DOHH2 (cell line): ENCODE measurements at regions not wholly inside any gene's neighbourhood (a gene's known extent, or its start where the extent isn't known, plus 50 kb on each side); places are given as distances from the start of the nearest gene placed in this dataset.

Experiments
- H3F3A ChIP-seq: fragments of 200-600 bp; sonication (generic), shearing (Covaris generic); 2 replicates; pipeline ENCODE4 v1.6.0; 2016; ENCODE audit warnings: antibody characterized with exemption, mild to moderate bottlenecking; ENCODE audit not compliant: control insufficient read depth, insufficient read depth
- H3K27ac ChIP-seq: fragments of 200-600 bp; sonication (generic); 2 replicates; pipeline ENCODE4 v1.5.1; 2014; ENCODE audit warnings: low read depth, mild to moderate bottlenecking, low read length, moderate library complexity
- H3K27me3 ChIP-seq: fragments of 200-600 bp; sonication (generic); 2 replicates; pipeline ENCODE4 v1.6.1; 2014; ENCODE audit warnings: mild to moderate bottlenecking, low read length, mixed read lengths; ENCODE audit not compliant: control insufficient read depth
- H3K36me3 ChIP-seq: fragments of 200-600 bp; sonication (generic); 2 replicates; pipeline ENCODE4 v1.6.1; 2014; ENCODE audit warnings: mild to moderate bottlenecking, low read length, moderate library complexity, mixed read lengths; ENCODE audit not compliant: control insufficient read depth
- H3K4me1 ChIP-seq: fragments of 200-600 bp; sonication (generic); 2 replicates; pipeline ENCODE4 v1.6.1; 2014; ENCODE audit warnings: mild to moderate bottlenecking, low read length, mixed read lengths; ENCODE audit not compliant: control insufficient read depth
- H3K4me2 ChIP-seq: fragments of 200-600 bp; sonication (generic); 2 replicates; pipeline ENCODE4 v1.6.0; 2014; ENCODE audit warnings: mild to moderate bottlenecking, low read length, moderate library complexity
- H3K4me3 ChIP-seq: fragments of 200-600 bp; sonication (generic); 2 replicates; pipeline ENCODE4 v1.5.1; 2014; ENCODE audit warnings: mild to moderate bottlenecking, low read length, mixed read lengths
- H3K79me2 ChIP-seq: fragments of 200-600 bp; sonication (generic); 2 replicates; pipeline ENCODE4 v1.6.1; 2014; ENCODE audit warnings: mild to moderate bottlenecking, low read length, mixed read lengths; ENCODE audit not compliant: control insufficient read depth
- H3K9me2 ChIP-seq: fragments of 200-600 bp; sonication (generic); replicated peaks from 2 replicates; pipeline ENCODE4 v1.6.1; 2014; ENCODE audit warnings: mild to moderate bottlenecking, low read length, mixed read lengths; ENCODE audit not compliant: control insufficient read depth
- H3K9me3 ChIP-seq: fragments of 200-600 bp; sonication (generic); 2 replicates; pipeline ENCODE4 v1.6.1; 2014; ENCODE audit warnings: antibody characterized with exemption, low read length, mixed read lengths; ENCODE audit not compliant: control insufficient read depth, insufficient read depth
- H4K20me1 ChIP-seq: fragments of 200-600 bp; sonication (generic); 2 replicates; pipeline ENCODE4 v1.6.0; 2014; ENCODE audit warnings: low read depth, mild to moderate bottlenecking, antibody characterized with exemption, low read length, moderate library complexity; ENCODE audit not compliant: control insufficient read depth, insufficient read depth
- EZH2phosphoT487 ChIP-seq: fragments of 200-600 bp; sonication (generic); IDR thresholded peaks from 2 replicates; pipeline ENCODE4 v1.6.1; 2017; ENCODE audit warnings: borderline replicate concordance, mild to moderate bottlenecking, antibody characterized with exemption, low read length, moderate library complexity, mixed read lengths
- TF ChIP-seq, protein P1 (sequence below): fragments of 200-600 bp; sonication (generic); IDR thresholded peaks from one replicate; pipeline ENCODE4 v1.5.1; 2014; ENCODE audit warnings: antibody characterized with exemption, mild to moderate bottlenecking, low read depth, low read length; ENCODE audit not compliant: poor library complexity, severe bottlenecking

DNA sequence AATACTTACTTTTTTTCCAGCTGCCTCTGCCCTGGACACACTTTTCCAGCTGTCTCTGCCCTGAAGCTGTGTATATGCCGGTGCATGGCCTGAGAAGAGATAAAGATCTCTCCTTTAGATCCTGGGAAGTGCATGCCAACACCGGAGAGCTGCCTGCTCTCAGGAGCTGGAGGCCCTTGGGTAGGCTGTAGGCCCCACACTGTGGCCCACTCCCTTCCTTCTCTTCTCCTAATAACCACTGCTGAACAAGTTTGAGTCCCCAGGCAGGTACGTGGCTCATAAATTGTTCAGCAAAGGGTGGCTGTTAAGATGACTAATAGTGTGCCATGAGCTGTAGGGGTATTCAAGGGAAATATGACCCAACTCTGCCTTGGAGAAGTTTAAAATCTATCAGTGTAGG lies 102.5 kb downstream of the CD24 start:
- Histone ChIP-seq H3K9me3 (peaks cover 6% of the 10 kb centered on the region; the same call in 1 of the 2 replicates), H3K9me2 (no peaks in the 10 kb centered on the region), H3K4me1 (no peaks in the 10 kb centered on the region), H3K4me2 (no peak overlapping the region), H3K27me3 (no peaks in the 10 kb centered on the region), H3F3A (no peaks in the 10 kb centered on the region), H3K36me3 (no peaks in the 10 kb centered on the region), H3K4me3 (no peak overlapping the region), H3K27ac (no peak overlapping the region), H3K79me2 (no peaks in the 10 kb centered on the region), H4K20me1 (no peaks in the 10 kb centered on the region)
- TF ChIP-seq, protein P1, sequence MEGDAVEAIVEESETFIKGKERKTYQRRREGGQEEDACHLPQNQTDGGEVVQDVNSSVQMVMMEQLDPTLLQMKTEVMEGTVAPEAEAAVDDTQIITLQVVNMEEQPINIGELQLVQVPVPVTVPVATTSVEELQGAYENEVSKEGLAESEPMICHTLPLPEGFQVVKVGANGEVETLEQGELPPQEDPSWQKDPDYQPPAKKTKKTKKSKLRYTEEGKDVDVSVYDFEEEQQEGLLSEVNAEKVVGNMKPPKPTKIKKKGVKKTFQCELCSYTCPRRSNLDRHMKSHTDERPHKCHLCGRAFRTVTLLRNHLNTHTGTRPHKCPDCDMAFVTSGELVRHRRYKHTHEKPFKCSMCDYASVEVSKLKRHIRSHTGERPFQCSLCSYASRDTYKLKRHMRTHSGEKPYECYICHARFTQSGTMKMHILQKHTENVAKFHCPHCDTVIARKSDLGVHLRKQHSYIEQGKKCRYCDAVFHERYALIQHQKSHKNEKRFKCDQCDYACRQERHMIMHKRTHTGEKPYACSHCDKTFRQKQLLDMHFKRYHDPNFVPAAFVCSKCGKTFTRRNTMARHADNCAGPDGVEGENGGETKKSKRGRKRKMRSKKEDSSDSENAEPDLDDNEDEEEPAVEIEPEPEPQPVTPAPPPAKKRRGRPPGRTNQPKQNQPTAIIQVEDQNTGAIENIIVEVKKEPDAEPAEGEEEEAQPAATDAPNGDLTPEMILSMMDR = no peak
- no peak for TF ChIP-seq EZH2phosphoT487

DNA sequence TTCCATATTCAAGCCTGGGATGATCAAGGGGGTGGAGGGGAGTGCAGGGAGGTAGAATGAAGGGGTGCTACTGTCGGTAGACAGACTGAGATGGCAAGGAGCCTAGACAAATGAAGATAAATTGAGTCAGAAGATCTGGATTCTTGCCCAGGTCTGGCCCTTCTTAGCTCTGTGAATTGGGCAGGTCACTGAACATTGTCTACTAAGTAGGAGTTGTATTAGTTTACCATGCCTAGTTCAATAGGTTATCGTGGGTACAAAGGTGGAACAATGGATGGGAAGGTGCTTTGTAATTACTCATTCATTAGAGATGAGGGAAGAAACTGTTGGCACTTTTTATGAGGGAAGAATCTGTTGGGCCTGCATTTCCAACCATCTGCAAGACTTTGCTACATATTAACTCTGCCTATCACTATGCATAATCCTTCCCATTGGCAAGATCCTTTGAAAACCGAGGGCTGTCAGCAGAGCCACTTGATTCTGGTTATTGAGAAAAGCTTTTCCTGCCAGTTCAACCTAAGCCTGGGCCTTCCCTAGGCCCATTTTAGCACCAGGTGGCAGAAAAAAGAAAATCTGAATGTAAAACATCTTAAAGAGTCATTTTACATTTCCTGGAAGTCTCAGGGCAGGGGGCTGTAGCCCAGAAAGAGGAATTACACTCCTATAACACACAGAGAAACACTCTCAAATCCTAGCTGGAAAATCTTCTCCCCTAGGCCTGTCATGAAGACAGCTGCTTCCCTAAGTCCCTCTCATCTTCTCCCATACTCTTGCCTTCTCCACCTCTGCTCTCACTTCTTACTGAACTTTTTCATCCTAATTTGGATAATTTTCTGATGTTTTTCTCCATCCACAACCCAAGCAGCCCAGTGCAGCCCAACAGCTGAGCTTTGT lies 103.5 kb downstream of the CD24 start:
- Histone ChIP-seq H3K27me3 (no peaks in the 10 kb centered on the region), H4K20me1 (no peaks in the 10 kb centered on the region), H3K36me3 (no peaks in the 10 kb centered on the region), H3K9me2 (no peaks in the 10 kb centered on the region), H3K4me1 (no peaks in the 10 kb centered on the region), H3K4me2 (no peak overlapping the region), H3K27ac (no peak overlapping the region), H3K4me3 (no peak overlapping the region), H3K9me3 (peaks cover 9% of the 10 kb centered on the region; the same call in 1 of the 2 replicates), H3F3A (no peaks in the 10 kb centered on the region), H3K79me2 (no peaks in the 10 kb centered on the region)
- TF ChIP-seq, protein P1 = no peak
- no peak for TF ChIP-seq EZH2phosphoT487

DNA sequence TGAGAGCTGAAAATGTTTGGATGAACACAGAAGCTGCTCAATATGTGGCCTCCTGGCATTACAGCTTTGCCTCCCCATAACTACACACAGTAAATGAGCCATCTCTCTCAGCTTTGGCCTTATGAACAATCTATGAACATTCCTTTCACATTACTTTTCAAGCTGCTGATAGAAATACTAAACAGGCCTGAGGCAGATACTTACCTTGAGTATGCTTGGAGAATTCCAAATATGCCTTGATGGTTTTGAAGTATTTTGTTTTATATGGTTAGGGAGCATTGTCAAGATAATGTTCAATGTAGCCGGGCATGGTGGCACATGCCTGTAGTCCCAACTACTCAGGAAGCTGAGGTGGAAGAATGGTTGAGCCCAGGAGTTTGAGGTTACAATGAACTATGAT lies 104.5 kb downstream of the CD24 start:
- Histone ChIP-seq H3K4me2 (no peak overlapping the region), H4K20me1 (no peaks in the 10 kb centered on the region), H3F3A (no peaks in the 10 kb centered on the region), H3K36me3 (no peaks in the 10 kb centered on the region), H3K9me2 (no peaks in the 10 kb centered on the region), H3K79me2 (no peaks in the 10 kb centered on the region), H3K9me3 (0 out of 2 replicates have a peak, but pooled peaks cover 2% of the 10 kb centered on the region), H3K27me3 (no peaks in the 10 kb centered on the region), H3K4me1 (no peaks in the 10 kb centered on the region), H3K27ac (no peak overlapping the region), H3K4me3 (no peak overlapping the region)
- no peak for TF ChIP-seq EZH2phosphoT487
- TF ChIP-seq, protein P1 = no peak
